Liver (tissue), 8 donors: ENCODE measurements at regions not wholly inside any gene's neighbourhood (a gene's known extent, or its start where the extent isn't known, plus 50 kb on each side); places are given as distances from the start of the nearest gene placed in this dataset.

ENCODE experiments used
- DNase-seq: peaks from one replicate; pipeline ENCODE4 v3.0.0-alpha.2; 2017; ENCODE audit warnings: low spot score
- H3K27ac ChIP-seq, 2 donors: one replicate each; pipeline ENCODE4 v1.7.0; 2013; ENCODE audit warnings: inconsistent platforms in 2 of 2, low read length in 2 of 2, control low read depth in 1 of 2, low read depth in 1 of 2, mild to moderate bottlenecking in 1 of 2
- H3K27me3 ChIP-seq, 4 donors: one replicate each; pipeline versions ENCODE4 v1.6.1 to v1.7.0; 2013; ENCODE audit warnings: low read length in 3 of 4, inconsistent platforms in 1 of 4, mild to moderate bottlenecking in 1 of 4, moderate library complexity in 1 of 4; ENCODE audit not compliant: control insufficient read depth in 4 of 4, insufficient read depth in 4 of 4
- H3K36me3 ChIP-seq, 4 donors: one replicate each; pipeline versions ENCODE4 v1.6.1 to v1.7.0; 2013; ENCODE audit warnings: low read length in 3 of 4, mild to moderate bottlenecking in 3 of 4, low read depth in 1 of 4, moderate library complexity in 1 of 4; ENCODE audit not compliant: control insufficient read depth in 4 of 4, insufficient read depth in 3 of 4
- H3K4me1 ChIP-seq, 4 donors: one replicate each; pipeline versions ENCODE4 v1.6.1 to v1.7.0; 2013; ENCODE audit warnings: low read length in 3 of 4, mild to moderate bottlenecking in 3 of 4, moderate library complexity in 1 of 4; ENCODE audit not compliant: control insufficient read depth in 4 of 4, insufficient read depth in 4 of 4
- H3K4me3 ChIP-seq, 3 donors: one replicate each; pipeline versions ENCODE4 v1.6.1 to v1.7.0; 2013; ENCODE audit warnings: low read length in 3 of 3, control low read depth in 1 of 3, low read depth in 1 of 3, mild to moderate bottlenecking in 1 of 3
- H3K9ac ChIP-seq, 2 donors: one replicate each; pipeline ENCODE4 v1.7.0; 2013; ENCODE audit warnings: low read length in 2 of 2, mild to moderate bottlenecking in 2 of 2, moderate library complexity in 2 of 2, control low read depth in 1 of 2, low read depth in 1 of 2
- H3K9me3 ChIP-seq, 4 donors: one replicate each; pipeline versions ENCODE4 v1.6.1 to v1.7.0; 2013; ENCODE audit warnings: low read length in 3 of 4; ENCODE audit not compliant: control insufficient read depth in 4 of 4
- ATF3 ChIP-seq: IDR thresholded peaks from 2 replicates; pipeline ENCODE4 v1.6.1; 2016; ENCODE audit warnings: antibody characterized with exemption
- CTCF ChIP-seq: fragments of 150-350 bp; IDR thresholded peaks from 2 replicates; pipeline ENCODE4 v1.5.1; 2017; ENCODE audit warnings: improper control_type of control experiment, low read depth, low read length; ENCODE audit not compliant: missing input control
- EGR1 ChIP-seq, 2 donors: IDR thresholded peaks; 2 replicates each; pipeline ENCODE4 v1.6.1; 2016 to 2018; ENCODE audit warnings: antibody characterized with exemption in 2 of 2, low read depth in 2 of 2
- FOXA1 ChIP-seq: IDR thresholded peaks from 2 replicates; pipeline ENCODE4 v1.6.1; 2016; ENCODE audit warnings: antibody characterized with exemption
- GABPA ChIP-seq, 2 donors: IDR thresholded peaks in 1 of 2; conservative IDR thresholded peaks in 1 of 2; 2 replicates each; pipeline ENCODE4 v1.6.1; 2016; ENCODE audit warnings: antibody characterized with exemption in 2 of 2, mild to moderate bottlenecking in 1 of 2, moderate library complexity in 1 of 2
- HNF4A ChIP-seq, 2 donors: conservative IDR thresholded peaks; 2 replicates each; pipeline ENCODE4 v1.6.1; 2016; ENCODE audit warnings: antibody characterized with exemption in 2 of 2, mild to moderate bottlenecking in 2 of 2
- HNF4G ChIP-seq: IDR thresholded peaks from 2 replicates; pipeline ENCODE4 v1.6.1; 2016; ENCODE audit warnings: antibody characterized with exemption
- JUND ChIP-seq, 2 donors: IDR thresholded peaks; 2 replicates each; pipeline ENCODE4 v1.6.1; 2016; ENCODE audit warnings: antibody characterized with exemption in 2 of 2
- MAX ChIP-seq: IDR thresholded peaks from 2 replicates; pipeline ENCODE4 v1.6.1; 2016; ENCODE audit warnings: antibody characterized with exemption
- NR2F2 ChIP-seq: IDR thresholded peaks from 2 replicates; pipeline ENCODE4 v1.6.1; 2016; ENCODE audit warnings: antibody characterized with exemption
- RAD21 ChIP-seq, 2 donors: IDR thresholded peaks; 2 replicates each; pipeline ENCODE4 v1.6.1; 2016; ENCODE audit warnings: antibody characterized with exemption in 2 of 2, mild to moderate bottlenecking in 2 of 2
- RXRA ChIP-seq, 2 donors: IDR thresholded peaks; 2 replicates each; pipeline ENCODE4 v1.6.1; 2017 to 2018; ENCODE audit warnings: antibody characterized with exemption in 2 of 2, mild to moderate bottlenecking in 1 of 2
- SP1 ChIP-seq: IDR thresholded peaks from 2 replicates; pipeline ENCODE4 v1.6.1; 2018; ENCODE audit warnings: antibody characterized with exemption, mild to moderate bottlenecking
- TAF1 ChIP-seq: conservative IDR thresholded peaks from 2 replicates; pipeline ENCODE4 v1.6.1; 2016; ENCODE audit warnings: antibody characterized with exemption, mild to moderate bottlenecking
- YY1 ChIP-seq: IDR thresholded peaks from 2 replicates; pipeline ENCODE4 v1.6.1; 2016; ENCODE audit warnings: antibody characterized with exemption, mild to moderate bottlenecking
- ZBTB33 ChIP-seq: IDR thresholded peaks from 2 replicates; pipeline ENCODE4 v1.6.1; 2016; ENCODE audit warnings: antibody characterized with exemption
- WGBS: extraction: QIAGEN DNeasy Blood & Tissue Kit; methylation state at CpG from one replicate; pipeline ENCODE4 v1.1.7; 2013; 5-methylcytosine and 5-hydroxymethylcytosine counted together
- donor health status: healthy.
- donor health status: healthy.
- donor health status: healthy.
- donor health status: healthy.
- donor health status: healthy.

- Histone ChIP-seq H3K27ac (no peak overlapping the region), H3K36me3 (no peaks in the 10 kb centered on the region), H3K4me3 (no peak overlapping the region), H3K9me3 (no peaks in the 10 kb centered on the region), H3K27me3 (no peaks in the 10 kb centered on the region), H3K4me1 (no peaks in the 10 kb centered on the region), H3K9ac (no peak overlapping the region)
- no peak for TF ChIP-seq HNF4A (conservative IDR thresholded peaks at IDR 0.05)
- TF ChIP-seq YY1, result no peak
- TF ChIP-seq RXRA (IDR thresholded peaks at IDR 0.05), result no peak
- TF ChIP-seq RAD21 (IDR thresholded peaks at IDR 0.05), result no peak
- TF ChIP-seq MAX, result no peak
- TF ChIP-seq SP1, result no peak
- TF ChIP-seq FOXA1, result no peak
- no peak for TF ChIP-seq GABPA (IDR thresholded peaks at IDR 0.05 in 1 of 2, conservative IDR thresholded peaks at IDR 0.05 in 1 of 2)
- no peak for TF ChIP-seq EGR1 (IDR thresholded peaks at IDR 0.05; ENCODE audit: low read depth in 2 of 2)
- TF ChIP-seq JUND (IDR thresholded peaks at IDR 0.05), result no peak
- TF ChIP-seq CTCF, result no peak
- no peak for TF ChIP-seq HNF4G
- no peak for TF ChIP-seq TAF1
- WGBS, result 92% methylated on average over 4 of the region's 4 CpGs
- DNase-seq, result no peak
These were observed 200.8 kb upstream of the ZC3H12C start for GRCh38 chr11:109892321-109892794.

- 72% methylated on average over 1 of the region's 1 CpG for WGBS
- DNase-seq, result no peak
These were observed 198.9 kb upstream of the ZC3H12C start for GRCh38 chr11:109894242-109894641.

GRCh38 chr11:109898592-109898991 lies 194.6 kb upstream of the ZC3H12C start:
- Histone ChIP-seq H3K4me1 (no peaks in the 10 kb centered on the region), H3K36me3 (no peaks in the 10 kb centered on the region), H3K27me3 (no peaks in the 10 kb centered on the region), H3K4me3 (no peak overlapping the region), H3K9ac (no peak overlapping the region), H3K27ac (no peak overlapping the region), H3K9me3 (no peaks in the 10 kb centered on the region)
- no peak for DNase-seq
- TF ChIP-seq ATF3 (no peak), TAF1 (no peak), RXRA (IDR thresholded peaks at IDR 0.05) (no peak), YY1 (no peak), ZBTB33 (no peak), GABPA (IDR thresholded peaks at IDR 0.05 in 1 of 2, conservative IDR thresholded peaks at IDR 0.05 in 1 of 2) (no peak), FOXA1 (no peak)
- 72% methylated on average over 2 of the region's 2 CpGs for WGBS

More at GRCh38 chr11:109894242-109894641, 198.9 kb upstream of the ZC3H12C start:
- H3K4me3 ChIP-seq, result no peak overlapping the region
- TF ChIP-seq RAD21 (IDR thresholded peaks at IDR 0.05) (no peak), JUND (IDR thresholded peaks at IDR 0.05) (no peak), EGR1 (IDR thresholded peaks at IDR 0.05; ENCODE audit: low read depth in 2 of 2) (no peak), NR2F2 (no peak)
- no peak overlapping the region for H3K27ac ChIP-seq
- no peak overlapping the region for H3K9ac ChIP-seq
- no peaks in the 10 kb centered on the region for H3K4me1 ChIP-seq
- H3K27me3 ChIP-seq, result no peaks in the 10 kb centered on the region
- no peaks in the 10 kb centered on the region for H3K9me3 ChIP-seq
- no peaks in the 10 kb centered on the region for H3K36me3 ChIP-seq
